GM23338 (cell line): ENCODE measurements at regions not wholly inside any gene's neighbourhood (a gene's known extent, or its start where the extent isn't known, plus 50 kb on each side); places are given as distances from the start of the nearest gene placed in this dataset.

ENCODE experiments used
- ATAC-seq: fragments of 200-7000 bp; cut with Tn5 transposase; 3 replicates; pipeline ENCODE4 v1.9.1; 2020
- DNase-seq: peaks from one replicate; pipeline ENCODE4 v3.0.0-alpha.2; 2015; ENCODE audit warnings: low spot score
- H2AFZ ChIP-seq: fragments of 200-600 bp; sonication (generic); 2 replicates; pipeline ENCODE4 v1.8.0; 2016; ENCODE audit warnings: antibody characterized with exemption, mild to moderate bottlenecking, moderate library complexity
- H3F3A ChIP-seq: fragments of 200-600 bp; sonication (generic); replicated peaks from 2 replicates; pipeline ENCODE4 v1.8.0; 2017; ENCODE audit warnings: antibody characterized with exemption, mixed run types, low read depth
- H3K27ac ChIP-seq: fragments of 200-600 bp; sonication (generic); 2 replicates; pipeline ENCODE4 v1.6.1; 2016; ENCODE audit warnings: low read depth
- H3K27me3 ChIP-seq: fragments of 200-600 bp; sonication (generic); 2 replicates; pipeline ENCODE4 v1.8.0; 2016; ENCODE audit warnings: mild to moderate bottlenecking, mixed run types, moderate library complexity; ENCODE audit not compliant: insufficient read depth
- H3K36me3 ChIP-seq: fragments of 200-600 bp; sonication (generic); 2 replicates; pipeline ENCODE4 v1.8.0; 2016; ENCODE audit warnings: mild to moderate bottlenecking; ENCODE audit not compliant: insufficient read depth
- H3K4me1 ChIP-seq: fragments of 200-600 bp; sonication (generic); 2 replicates; pipeline ENCODE4 v1.8.0; 2016; ENCODE audit warnings: mild to moderate bottlenecking, moderate library complexity; ENCODE audit not compliant: insufficient read depth
- H3K4me2 ChIP-seq: fragments of 200-600 bp; sonication (generic); 2 replicates; pipeline ENCODE4 v1.7.1; 2017; ENCODE audit warnings: mixed run types
- H3K4me3 ChIP-seq: fragments of 200-600 bp; sonication (generic); 2 replicates; pipeline ENCODE4 v1.6.1; 2016; ENCODE audit warnings: mixed run types
- H3K79me2 ChIP-seq: fragments of 200-600 bp; sonication (generic); replicated peaks from 2 replicates; pipeline ENCODE4 v1.8.0; 2017; ENCODE audit warnings: mild to moderate bottlenecking; ENCODE audit not compliant: insufficient read depth
- H3K9me2 ChIP-seq: fragments of 200-600 bp; sonication (generic); 2 replicates; pipeline ENCODE4 v1.8.0; 2017; ENCODE audit not compliant: insufficient read depth
- H4K20me1 ChIP-seq: fragments of 200-600 bp; sonication (generic); replicated peaks from 2 replicates; pipeline ENCODE4 v1.8.0; 2017; ENCODE audit warnings: mild to moderate bottlenecking; ENCODE audit not compliant: insufficient read depth
- H3K27ac Mint-ChIP-seq: 2 replicates; pipeline ENCODE4 v1.8.0; 2020; ENCODE audit warnings: inconsistent platforms, mild to moderate bottlenecking, moderate library complexity, mixed read lengths
- H3K27me3 Mint-ChIP-seq: 3 replicates; pipeline ENCODE4 v1.8.0; 2022; ENCODE audit warnings: low read depth, mild to moderate bottlenecking, moderate library complexity, mixed read lengths, inconsistent platforms; ENCODE audit not compliant: insufficient read depth, poor library complexity
- H3K36me3 Mint-ChIP-seq: 3 replicates; pipeline ENCODE4 v1.8.0; 2021; ENCODE audit warnings: low read depth, mild to moderate bottlenecking, inconsistent platforms, moderate library complexity, mixed read lengths
- H3K4me1 Mint-ChIP-seq: 3 replicates; pipeline ENCODE4 v1.8.0; 2020; ENCODE audit warnings: mild to moderate bottlenecking, inconsistent platforms, mixed read lengths
- H3K4me3 Mint-ChIP-seq: 3 replicates; pipeline ENCODE4 v1.8.0; 2021; ENCODE audit warnings: moderate library complexity, mild to moderate bottlenecking, inconsistent platforms, mixed read lengths
- H3K9me3 Mint-ChIP-seq: 3 replicates; pipeline ENCODE4 v1.8.0; 2020; ENCODE audit warnings: moderate library complexity, mild to moderate bottlenecking, inconsistent platforms, mixed read lengths
- CTCF ChIP-seq, 2 experiments: fragments of 200-600 bp in 1 of 2; sonication (generic) in 1 of 2; conservative IDR thresholded peaks; 2 replicates each; pipeline versions ENCODE4 v1.5.1 to v1.6.1; 2016 to 2017; ENCODE audit warnings: antibody characterized with exemption in 2 of 2, low read depth in 2 of 2, mild to moderate bottlenecking in 2 of 2, moderate library complexity in 1 of 2
- ETS1 ChIP-seq: IDR thresholded peaks from 2 replicates; pipeline ENCODE4 v1.6.1; 2016; ENCODE audit warnings: antibody characterized with exemption
- POLR2AphosphoS5 ChIP-seq: IDR thresholded peaks from 2 replicates; pipeline ENCODE4 v1.6.1; 2016; ENCODE audit warnings: antibody characterized with exemption, low read depth
- STAT1 ChIP-seq: IDR thresholded peaks from one replicate; pipeline ENCODE4 v1.6.1; 2016; ENCODE audit warnings: antibody characterized with exemption; ENCODE audit not compliant: unreplicated experiment
- ZNF462 ChIP-seq: fragments of 250-450 bp; sonication (Bioruptor Pico); IDR thresholded peaks from 2 replicates; pipeline ENCODE4 v1.5.0; 2020; ENCODE audit warnings: mild to moderate bottlenecking, moderate library complexity

DNA sequence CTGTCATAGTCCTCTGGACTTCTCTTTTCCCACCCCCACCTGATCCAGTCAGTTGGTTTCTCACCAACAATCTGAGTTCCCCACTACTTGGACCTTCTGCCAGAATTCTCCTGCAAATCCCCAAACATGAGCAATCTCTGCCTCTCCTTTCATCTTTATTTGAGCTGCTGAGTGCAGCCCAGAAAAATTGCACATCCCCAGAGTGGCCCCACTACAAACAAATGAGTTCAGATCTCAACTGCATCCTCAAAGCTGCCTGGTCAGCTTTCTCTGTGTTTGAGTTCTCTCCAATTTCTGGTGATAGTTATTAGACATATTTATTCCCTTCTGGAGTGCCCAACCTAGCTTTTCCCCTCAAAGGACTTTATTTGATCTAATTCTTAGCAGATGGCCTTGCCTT is 102.2 kb downstream of the PSAT1 start:
- Histone ChIP-seq H3K27me3 (no peaks in the 10 kb centered on the region), H4K20me1 (no peaks in the 10 kb centered on the region), H3K4me1 (peaks cover 35% of the 10 kb centered on the region), H3K27ac (no peak overlapping the region), H3K4me3 (no peak overlapping the region), H3K79me2 (no peaks in the 10 kb centered on the region), H3F3A (peaks cover 9% of the 10 kb centered on the region), H3K4me2 (no peak overlapping the region), H3K36me3 (peaks cover 8% of the 10 kb centered on the region; the same call in 1 of the 2 replicates), H3K9me2 (no peaks in the 10 kb centered on the region; the same call in 1 of the 2 replicates), H2AFZ (no peak overlapping the region)
- H3K9me3 Mint-ChIP-seq: peaks cover 23% of the 10 kb centered on the region
- H3K4me1 Mint-ChIP-seq: peaks cover 25% of the 10 kb centered on the region
- H3K27ac Mint-ChIP-seq: no peak overlapping the region
- H3K36me3 Mint-ChIP-seq: peaks cover 22% of the 10 kb centered on the region
- no peak overlapping the region for H3K4me3 Mint-ChIP-seq
- TF ChIP-seq STAT1 (no peak), ZNF462 (no peak), CTCF (conservative IDR thresholded peaks at IDR 0.05; ENCODE audit: low read depth in 2 of 2) (no peak), POLR2AphosphoS5 (no peak), ETS1 (no peak)
- peaks cover 4% of the 10 kb centered on the region for H3K27me3 Mint-ChIP-seq
- DNase-seq (no peak), ATAC-seq (no peak)
